ENCODE measurements at regions not wholly inside any gene's neighbourhood (a gene's known extent, or its start where the extent isn't known, plus 50 kb on each side); places are given as distances from the start of the nearest gene placed in this dataset.

- no peak for TF ChIP-seq EZH2 (IDR thresholded peaks at IDR 0.05; ENCODE audit: low read length, missing control alignments)
- no peak for TF ChIP-seq CTCF (conservative IDR thresholded peaks at IDR 0.05 in 1 of 2, IDR thresholded peaks at IDR 0.05 in 1 of 2; ENCODE audit: low read depth in 1 of 2, low read length in 2 of 2)
These were observed 210.1 kb downstream of the PRDM9 start for GRCh38 chr5:23717486-23717885.

Data from fibroblast of lung (primary cell).